ENCODE measurements at regions not wholly inside any gene's neighbourhood (a gene's known extent, or its start where the extent isn't known, plus 50 kb on each side); places are given as distances from the start of the nearest gene placed in this dataset.

- no peak for TF ChIP-seq FOXM1 (IDR thresholded peaks at IDR 0.05; ENCODE audit: borderline replicate concordance, low read depth)
- TF ChIP-seq EP300 (IDR thresholded peaks at IDR 0.05; ENCODE audit: borderline replicate concordance), result no peak
- no peak for TF ChIP-seq NFIC (IDR thresholded peaks at IDR 0.05)
- no peak for TF ChIP-seq CEBPB (IDR thresholded peaks at IDR 0.05)
- TF ChIP-seq CREB1 (IDR thresholded peaks at IDR 0.05; ENCODE audit: low read depth), result no peak
- TF ChIP-seq ZBTB7A (IDR thresholded peaks at IDR 0.05; ENCODE audit: low read depth), result no peak
- no peak for TF ChIP-seq TEAD4 (IDR thresholded peaks at IDR 0.05)
- no peak for TF ChIP-seq YY1 (IDR thresholded peaks at IDR 0.05; ENCODE audit: low read depth)
- TF ChIP-seq RAD21 (IDR thresholded peaks at IDR 0.05; ENCODE audit: low read depth), result no peak
- TF ChIP-seq TAF1 (IDR thresholded peaks at IDR 0.05; ENCODE audit: low read depth), result no peak
- no peak for TF ChIP-seq USF1 (IDR thresholded peaks at IDR 0.05)
- TF ChIP-seq, protein P1, sequence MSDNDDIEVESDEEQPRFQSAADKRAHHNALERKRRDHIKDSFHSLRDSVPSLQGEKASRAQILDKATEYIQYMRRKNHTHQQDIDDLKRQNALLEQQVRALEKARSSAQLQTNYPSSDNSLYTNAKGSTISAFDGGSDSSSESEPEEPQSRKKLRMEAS (IDR thresholded peaks at IDR 0.05), result no peak
- TF ChIP-seq TCF12 (IDR thresholded peaks at IDR 0.05; ENCODE audit: low read depth), result no peak
- no peak for TF ChIP-seq EGR1 (IDR thresholded peaks at IDR 0.05)
- TF ChIP-seq REST (IDR thresholded peaks at IDR 0.05; ENCODE audit: low read depth), result no peak
Measured at GRCh38 chr7:52616552-52616951, 418.9 kb upstream of the POM121L12 start.

DNA sequence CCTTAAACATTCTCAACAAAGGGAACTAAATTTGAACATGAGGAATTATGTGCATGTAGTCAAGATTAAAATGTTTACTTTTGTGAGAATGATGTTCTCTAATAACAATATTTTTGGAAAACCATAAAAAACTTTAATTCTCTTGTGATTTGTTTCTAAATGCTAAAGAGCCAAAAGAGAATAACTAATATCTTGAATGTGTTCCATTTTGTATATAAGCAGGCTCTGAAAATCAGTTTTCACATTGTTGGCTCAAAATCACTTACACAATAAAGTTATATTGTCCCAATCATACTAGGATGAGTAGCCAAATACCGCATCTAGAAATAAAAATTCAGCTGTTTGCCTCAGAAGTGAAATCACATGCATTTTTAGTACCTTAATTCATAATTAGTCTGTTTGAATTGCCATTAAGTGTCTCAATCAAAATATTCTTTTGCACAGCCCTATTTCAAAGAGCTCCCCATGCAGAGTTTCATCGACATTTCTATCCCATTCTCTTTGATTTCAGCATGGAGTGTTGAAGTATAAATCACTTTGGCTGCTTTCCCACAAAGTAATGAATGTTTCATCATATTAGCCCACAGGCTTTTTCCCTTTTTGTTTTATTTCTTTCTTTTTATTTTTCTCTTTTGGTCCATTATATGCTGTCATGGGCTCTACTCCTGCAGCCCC lies 420.3 kb upstream of the POM121L12 start:
- no peak for TF ChIP-seq CEBPB (IDR thresholded peaks at IDR 0.05)
- no peak for TF ChIP-seq RAD21 (IDR thresholded peaks at IDR 0.05; ENCODE audit: low read depth)
- TF ChIP-seq CREB1 (IDR thresholded peaks at IDR 0.05; ENCODE audit: low read depth), result no peak
- TF ChIP-seq ZBTB7A (IDR thresholded peaks at IDR 0.05; ENCODE audit: low read depth), result no peak

DNA sequence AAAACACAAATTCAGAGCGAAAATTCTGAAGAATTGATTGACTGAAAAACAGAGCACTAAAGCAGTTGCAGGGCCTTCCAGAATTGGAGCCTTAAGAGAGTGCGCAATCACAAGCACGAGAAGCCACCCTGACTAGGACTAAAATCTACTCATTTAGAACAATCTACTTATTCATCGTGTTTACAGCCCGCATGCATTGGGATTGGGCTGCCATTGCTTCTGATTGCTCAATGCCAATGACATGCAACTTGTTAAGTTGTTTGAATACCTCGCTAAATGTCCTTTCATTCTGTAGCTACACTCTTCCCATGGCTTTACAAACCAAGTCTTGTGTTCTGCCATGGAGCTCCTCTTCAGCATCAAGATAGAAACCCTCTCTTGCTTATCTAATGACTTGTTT lies 425.9 kb upstream of the POM121L12 start:
- no peak for TF ChIP-seq EP300 (IDR thresholded peaks at IDR 0.05; ENCODE audit: borderline replicate concordance)
- TF ChIP-seq NFIC (IDR thresholded peaks at IDR 0.05), result no peak
- no peak for TF ChIP-seq ZBTB7A (IDR thresholded peaks at IDR 0.05; ENCODE audit: low read depth)
- TF ChIP-seq EGR1 (IDR thresholded peaks at IDR 0.05), result no peak

DNA sequence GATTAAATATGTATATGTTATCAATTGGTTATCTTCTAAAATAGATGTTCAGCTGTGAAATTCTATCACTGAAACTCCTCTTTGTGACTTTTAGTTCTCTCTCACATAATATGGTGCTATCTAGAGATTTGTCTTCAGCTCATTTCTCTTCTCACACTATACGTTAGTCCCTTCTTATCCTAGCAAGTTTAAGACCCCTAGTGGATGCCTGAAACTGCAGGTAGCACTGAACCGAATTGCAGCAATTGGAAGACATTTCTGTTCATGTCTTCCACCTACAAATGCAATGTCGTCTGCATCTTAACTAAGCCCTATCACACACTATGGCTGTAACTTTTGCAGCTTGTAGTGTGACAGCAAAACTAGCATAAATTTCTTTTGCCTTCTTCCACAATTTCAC lies 442.7 kb upstream of the POM121L12 start:
- TF ChIP-seq USF1 (IDR thresholded peaks at IDR 0.05) (no peak), REST (IDR thresholded peaks at IDR 0.05; ENCODE audit: low read depth) (no peak), NFIC (IDR thresholded peaks at IDR 0.05) (no peak), FOXM1 (IDR thresholded peaks at IDR 0.05; ENCODE audit: borderline replicate concordance, low read depth) (no peak), TAF1 (IDR thresholded peaks at IDR 0.05; ENCODE audit: low read depth) (no peak), ZBTB7A (IDR thresholded peaks at IDR 0.05; ENCODE audit: low read depth) (no peak), RAD21 (IDR thresholded peaks at IDR 0.05; ENCODE audit: low read depth) (no peak), EGR1 (IDR thresholded peaks at IDR 0.05) (no peak), TEAD4 (IDR thresholded peaks at IDR 0.05) (no peak), CREB1 (IDR thresholded peaks at IDR 0.05; ENCODE audit: low read depth) (no peak), YY1 (IDR thresholded peaks at IDR 0.05; ENCODE audit: low read depth) (no peak), TCF12 (IDR thresholded peaks at IDR 0.05; ENCODE audit: low read depth) (no peak), CEBPB (IDR thresholded peaks at IDR 0.05) (no peak), EP300 (IDR thresholded peaks at IDR 0.05; ENCODE audit: borderline replicate concordance) (no peak)
- TF ChIP-seq, protein P1 (IDR thresholded peaks at IDR 0.05), result no peak

DNA sequence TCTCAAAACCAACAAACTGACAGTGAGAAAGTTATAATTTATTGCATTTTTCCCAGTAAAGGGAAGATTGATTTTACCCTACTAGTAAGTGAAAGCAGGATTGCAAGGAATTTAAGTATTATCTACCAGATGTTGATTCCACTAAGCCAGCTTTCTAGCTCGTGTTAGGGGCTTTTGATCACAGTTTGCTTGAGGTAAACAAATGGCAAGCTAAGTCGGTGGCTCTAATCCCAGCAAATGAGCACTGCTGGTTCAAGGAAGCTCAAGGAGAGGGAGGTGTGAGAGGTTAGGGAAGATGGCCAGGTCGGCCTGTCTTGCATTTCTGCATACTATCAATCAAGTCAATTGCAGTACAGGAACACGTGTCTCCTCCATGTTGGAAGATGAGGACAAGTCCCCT lies 448.7 kb upstream of the POM121L12 start:
- TF ChIP-seq CEBPB (IDR thresholded peaks at IDR 0.05), result no peak
- no peak for TF ChIP-seq RAD21 (IDR thresholded peaks at IDR 0.05; ENCODE audit: low read depth)
- no peak for TF ChIP-seq TCF12 (IDR thresholded peaks at IDR 0.05; ENCODE audit: low read depth)
- TF ChIP-seq EGR1 (IDR thresholded peaks at IDR 0.05), result no peak

DNA sequence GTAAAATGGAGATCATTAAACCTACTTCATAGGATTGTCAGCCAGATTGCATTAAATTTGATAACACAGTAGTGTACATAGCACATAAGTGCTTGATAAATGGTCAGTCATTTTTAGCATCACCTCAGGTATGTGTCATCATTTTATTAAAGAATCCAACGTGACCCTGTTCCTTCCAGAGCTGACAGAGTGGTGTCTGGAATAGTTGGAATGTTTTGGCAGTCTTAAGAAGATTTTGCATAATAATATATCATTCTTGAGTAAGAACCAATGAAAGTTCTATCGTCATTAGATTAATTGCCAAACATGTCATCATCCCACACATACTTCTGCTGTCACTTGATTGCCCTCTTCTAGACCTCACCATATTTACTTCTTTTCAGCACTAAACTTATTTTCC lies 451.4 kb upstream of the POM121L12 start:
- TF ChIP-seq, protein P1 (IDR thresholded peaks at IDR 0.05), result no peak
- TF ChIP-seq TCF12 (IDR thresholded peaks at IDR 0.05; ENCODE audit: low read depth) (no peak), TEAD4 (IDR thresholded peaks at IDR 0.05) (no peak), TAF1 (IDR thresholded peaks at IDR 0.05; ENCODE audit: low read depth) (no peak), ZBTB7A (IDR thresholded peaks at IDR 0.05; ENCODE audit: low read depth) (no peak), CREB1 (IDR thresholded peaks at IDR 0.05; ENCODE audit: low read depth) (no peak)

Data from Ishikawa (cell line).